CD4-positive, alpha-beta T cell (primary cell): ENCODE measurements at regions not wholly inside any gene's neighbourhood (a gene's known extent, or its start where the extent isn't known, plus 50 kb on each side); places are given as distances from the start of the nearest gene placed in this dataset.

Source experiments
- ATAC-seq: fragments of 200-7000 bp; cut with Tn5 transposase; one replicate; pipeline ENCODE4 v1.10.0; 2022; ENCODE audit warnings: mild to moderate bottlenecking; ENCODE audit not compliant: poor library complexity
- CTCF ChIA-PET: fragments of 350-600 bp; sonication (Branson Sonifier 250); formaldehyde crosslinking; loops from one replicate; lab custom pipeline; 2021; ENCODE audit warnings: antibody characterized with exemption, inconsistent platforms; lab: Charles Lee
- POLR2A ChIA-PET: fragments of 350-600 bp; sonication (Branson Sonifier 250); formaldehyde crosslinking; loops from one replicate; lab custom pipeline; 2021; ENCODE audit warnings: antibody characterized with exemption, inconsistent platforms; lab: Charles Lee
- DNase-seq, 14 experiments: peaks; one replicate each; pipeline ENCODE4 v3.0.0-alpha.2; 2013 to 2020; ENCODE audit warnings: mixed read lengths in 2 of 14
- H3K27ac ChIP-seq, 2 donors: one replicate each; pipeline versions ENCODE4 v1.5.1 to v1.7.0; 2013; ENCODE audit warnings: low read length in 2 of 2, low read depth in 1 of 2, mild to moderate bottlenecking in 1 of 2
- H3K27me3 ChIP-seq, 2 experiments: 1 replicate in 1 of 2; 2 replicates in 1 of 2; pipeline versions ENCODE4 v1.6.1 to v1.7.0; 2013; ENCODE audit warnings: low read length in 2 of 2, control low read depth in 1 of 2, mild to moderate bottlenecking in 1 of 2, moderate library complexity in 1 of 2; ENCODE audit not compliant: insufficient read depth in 2 of 2, control insufficient read depth in 1 of 2
- H3K36me3 ChIP-seq: one replicate; pipeline ENCODE4 v1.6.1; 2013; ENCODE audit warnings: low read length, control low read depth; ENCODE audit not compliant: insufficient read depth
- H3K4me1 ChIP-seq: one replicate; pipeline ENCODE4 v1.6.1; 2013; ENCODE audit warnings: low read length, control low read depth; ENCODE audit not compliant: insufficient read depth
- H3K4me3 ChIP-seq: one replicate; pipeline ENCODE4 v1.5.1; 2013; ENCODE audit warnings: mild to moderate bottlenecking, low read length, moderate library complexity
- H3K9me3 ChIP-seq, 2 experiments: 1 replicate in 1 of 2; 2 replicates in 1 of 2; pipeline versions ENCODE4 v1.6.1 to v1.7.0; 2013; ENCODE audit warnings: low read length in 2 of 2, mild to moderate bottlenecking in 2 of 2, control low read depth in 1 of 2, moderate library complexity in 1 of 2; ENCODE audit not compliant: control insufficient read depth in 1 of 2, insufficient read depth in 1 of 2
- H3K27ac Mint-ChIP-seq: one replicate; pipeline ENCODE4 v1.8.0; 2020; ENCODE audit warnings: mixed read lengths
- H3K27me3 Mint-ChIP-seq: one replicate; pipeline ENCODE4 v1.8.0; 2021; ENCODE audit warnings: mixed read lengths
- H3K36me3 Mint-ChIP-seq: one replicate; pipeline ENCODE4 v1.8.0; 2021; ENCODE audit warnings: low read depth, mixed read lengths
- H3K4me1 Mint-ChIP-seq: one replicate; pipeline ENCODE4 v1.8.0; 2021; ENCODE audit warnings: low read depth, mixed read lengths
- H3K4me3 Mint-ChIP-seq: one replicate; pipeline ENCODE4 v1.8.0; 2020; ENCODE audit warnings: mild to moderate bottlenecking, mixed read lengths
- H3K9me3 Mint-ChIP-seq: one replicate; pipeline ENCODE4 v1.8.0; 2020; ENCODE audit warnings: mixed read lengths
- intact Hi-C, 2 experiments: fragments of 100-400 bp; cut with DNase I in 1 of 2; cut with micrococcal nuclease in 1 of 2; formaldehyde crosslinking; loops; one replicate each; pipeline versions ENCODE4 v1.15.1 to v1.9.0; 2023 to 2025; cut with DNase I, micrococcal nuclease
- TF ChIP-seq, protein P1 (sequence below): fragments of 200-600 bp; IDR thresholded peaks from one replicate; pipeline ENCODE4 v1.8.0; 2022; ENCODE audit warnings: antibody characterized with exemption, mild to moderate bottlenecking

DNA sequence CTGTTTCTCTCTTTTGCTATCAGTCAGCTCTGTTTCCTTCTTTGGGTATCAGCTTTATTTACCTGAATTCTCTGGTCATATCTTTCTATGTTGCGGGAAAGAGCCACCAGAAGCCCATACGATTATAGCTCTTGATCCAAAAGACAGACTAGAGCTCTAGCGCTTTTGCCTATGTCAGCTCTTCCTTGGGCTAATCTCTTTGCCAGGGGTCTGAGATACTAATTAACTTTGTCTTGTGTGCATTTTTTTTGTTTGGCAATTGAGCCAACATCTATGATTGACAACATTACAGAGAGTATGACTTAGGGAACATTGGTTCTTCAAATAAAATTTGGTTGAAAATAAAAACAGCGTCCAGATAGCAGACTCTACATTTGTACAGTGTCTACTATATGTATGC, 603.0 kb downstream of the KCTD16 start:
- intact Hi-C loops, result no loop called here
- H3K36me3 Mint-ChIP-seq, result no peaks in the 10 kb centered on the region
- H3K27ac Mint-ChIP-seq, result no peak overlapping the region
- H3K9me3 Mint-ChIP-seq, result no peaks in the 10 kb centered on the region
- DNase-seq (no peak), ATAC-seq (no peak)
- ChIA-PET CTCF (no interaction called here), POLR2A (no interaction called here)
- H3K4me3 ChIP-seq, result no peak overlapping the region
- H3K4me1 Mint-ChIP-seq, result no peaks in the 10 kb centered on the region
- H3K27me3 ChIP-seq, result no peaks in the 10 kb centered on the region
- no peak overlapping the region for H3K27ac ChIP-seq
- H3K4me1 ChIP-seq, result no peaks in the 10 kb centered on the region
- H3K36me3 ChIP-seq, result no peaks in the 10 kb centered on the region
- no peak overlapping the region for H3K4me3 Mint-ChIP-seq
- TF ChIP-seq, protein P1, sequence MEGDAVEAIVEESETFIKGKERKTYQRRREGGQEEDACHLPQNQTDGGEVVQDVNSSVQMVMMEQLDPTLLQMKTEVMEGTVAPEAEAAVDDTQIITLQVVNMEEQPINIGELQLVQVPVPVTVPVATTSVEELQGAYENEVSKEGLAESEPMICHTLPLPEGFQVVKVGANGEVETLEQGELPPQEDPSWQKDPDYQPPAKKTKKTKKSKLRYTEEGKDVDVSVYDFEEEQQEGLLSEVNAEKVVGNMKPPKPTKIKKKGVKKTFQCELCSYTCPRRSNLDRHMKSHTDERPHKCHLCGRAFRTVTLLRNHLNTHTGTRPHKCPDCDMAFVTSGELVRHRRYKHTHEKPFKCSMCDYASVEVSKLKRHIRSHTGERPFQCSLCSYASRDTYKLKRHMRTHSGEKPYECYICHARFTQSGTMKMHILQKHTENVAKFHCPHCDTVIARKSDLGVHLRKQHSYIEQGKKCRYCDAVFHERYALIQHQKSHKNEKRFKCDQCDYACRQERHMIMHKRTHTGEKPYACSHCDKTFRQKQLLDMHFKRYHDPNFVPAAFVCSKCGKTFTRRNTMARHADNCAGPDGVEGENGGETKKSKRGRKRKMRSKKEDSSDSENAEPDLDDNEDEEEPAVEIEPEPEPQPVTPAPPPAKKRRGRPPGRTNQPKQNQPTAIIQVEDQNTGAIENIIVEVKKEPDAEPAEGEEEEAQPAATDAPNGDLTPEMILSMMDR, result no peak
- H3K27me3 Mint-ChIP-seq, result no peaks in the 10 kb centered on the region
- H3K9me3 ChIP-seq, result no peaks in the 10 kb centered on the region

DNA sequence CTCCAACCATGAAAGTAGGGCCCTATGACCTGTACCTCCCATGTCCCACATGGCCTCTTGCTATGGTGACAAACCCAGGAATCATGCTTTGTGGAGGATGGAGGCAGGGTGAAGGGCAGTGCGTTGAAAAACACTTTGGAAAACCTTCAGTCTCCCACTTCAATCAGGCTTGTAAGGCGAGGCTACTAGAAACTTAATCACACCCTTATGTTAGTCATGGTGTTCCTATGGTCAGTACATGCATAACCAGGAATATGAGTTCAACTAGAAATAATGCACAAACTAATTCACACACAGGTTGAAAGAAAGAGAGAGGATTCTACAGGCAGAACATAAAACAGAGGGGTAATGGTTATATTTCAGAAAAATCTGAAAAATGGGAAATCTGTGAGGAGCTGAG, 601.1 kb downstream of the KCTD16 start:
- no peaks in the 10 kb centered on the region for H3K4me1 ChIP-seq
- ChIA-PET POLR2A (no interaction called here), CTCF (no interaction called here)
- Mint-ChIP-seq H3K27ac (no peak overlapping the region), H3K36me3 (no peaks in the 10 kb centered on the region), H3K4me1 (no peaks in the 10 kb centered on the region), H3K4me3 (no peak overlapping the region), H3K9me3 (no peaks in the 10 kb centered on the region), H3K27me3 (no peaks in the 10 kb centered on the region)
- no peak for ATAC-seq
- TF ChIP-seq, protein P1, result no peak
- H3K27ac ChIP-seq, result no peak overlapping the region
- H3K27me3 ChIP-seq, result no peaks in the 10 kb centered on the region
- DNase-seq, result no peak
- intact Hi-C loops, result no loop called here
- no peaks in the 10 kb centered on the region for H3K9me3 ChIP-seq
- no peak overlapping the region for H3K4me3 ChIP-seq
- H3K36me3 ChIP-seq, result no peaks in the 10 kb centered on the region

DNA sequence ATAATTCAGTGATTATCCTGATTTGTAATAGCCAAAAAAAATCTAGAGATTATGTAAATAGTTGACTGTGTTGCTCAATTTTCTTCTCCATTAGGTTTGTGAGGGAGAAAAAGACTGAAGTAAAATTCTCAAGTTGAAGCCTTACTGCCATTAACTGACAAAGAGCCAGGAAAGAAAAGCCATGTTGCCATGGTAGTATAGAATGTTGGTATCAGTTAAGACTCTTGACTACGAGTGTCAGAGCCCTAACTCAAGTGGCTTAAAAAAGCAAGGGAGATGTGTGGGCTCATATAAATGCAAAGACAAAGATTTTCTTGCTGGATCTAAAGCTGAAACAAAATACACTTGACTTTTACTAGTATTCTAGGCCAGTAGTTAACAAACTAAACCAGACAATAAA, 571.7 kb downstream of the KCTD16 start:
- ATAC-seq (no peak), DNase-seq (no peak)
- Mint-ChIP-seq H3K4me1 (no peaks in the 10 kb centered on the region), H3K27me3 (no peaks in the 10 kb centered on the region), H3K27ac (no peak overlapping the region), H3K4me3 (no peak overlapping the region), H3K36me3 (no peaks in the 10 kb centered on the region), H3K9me3 (peaks cover 11% of the 10 kb centered on the region)
- TF ChIP-seq, protein P1, result no peak
- Histone ChIP-seq H3K9me3 (peaks cover 0 to 12% of the 10 kb centered on the region in 2 experiments), H3K4me1 (no peaks in the 10 kb centered on the region), H3K36me3 (no peaks in the 10 kb centered on the region), H3K4me3 (no peak overlapping the region), H3K27me3 (no peaks in the 10 kb centered on the region), H3K27ac (no peak overlapping the region)
- intact Hi-C loops, result no loop called here
- ChIA-PET CTCF (no interaction called here), POLR2A (no interaction called here)
